Common myeloid progenitor, CD34-positive (primary cell): ENCODE measurements at regions not wholly inside any gene's neighbourhood (a gene's known extent, or its start where the extent isn't known, plus 50 kb on each side); places are given as distances from the start of the nearest gene placed in this dataset.

ENCODE experiments used
- CTCF ChIA-PET: fragments of 350-600 bp; sonication (Branson Sonifier 250); formaldehyde crosslinking; loops from one replicate; lab custom pipeline; 2021; ENCODE audit warnings: antibody characterized with exemption; lab: Charles Lee
- POLR2A ChIA-PET: fragments of 350-600 bp; sonication (Branson Sonifier 250); formaldehyde crosslinking; loops from one replicate; lab custom pipeline; 2021; ENCODE audit warnings: antibody characterized with exemption; lab: Charles Lee
- DNase-seq, 3 donors: peaks; one replicate each; pipeline versions ENCODE4 v3.0.0 to v3.0.0-alpha.2; 2013
- H3K27ac ChIP-seq, 2 experiments: 1 replicate in 1 of 2; 2 replicates in 1 of 2; pipeline ENCODE4 v1.7.0; 2013; ENCODE audit warnings: inconsistent platforms in 2 of 2, low read length in 2 of 2, mild to moderate bottlenecking in 2 of 2, low read depth in 1 of 2, moderate library complexity in 1 of 2; ENCODE audit not compliant: severe bottlenecking in 2 of 2, insufficient read depth in 1 of 2, poor library complexity in 1 of 2
- H3K27me3 ChIP-seq, 5 experiments: replicated peaks in 2 of 5; 1 replicate in 3 of 5; 2 replicates in 2 of 5; pipeline versions ENCODE4 v1.6.1 to v1.7.0; 2013; ENCODE audit warnings: low read length in 4 of 5, mild to moderate bottlenecking in 2 of 5, moderate library complexity in 2 of 5, inconsistent platforms in 1 of 5; ENCODE audit not compliant: insufficient read depth in 5 of 5, control insufficient read depth in 4 of 5
- H3K36me3 ChIP-seq, 4 experiments: 1 replicate in 2 of 4; 2 replicates in 2 of 4; pipeline versions ENCODE4 v1.6.1 to v1.7.0; 2013; ENCODE audit warnings: low read length in 3 of 4, control low read depth in 1 of 4, mild to moderate bottlenecking in 1 of 4; ENCODE audit not compliant: control insufficient read depth in 4 of 4, insufficient read depth in 4 of 4
- H3K4me1 ChIP-seq, 4 experiments: 1 replicate in 3 of 4; 2 replicates in 1 of 4; pipeline versions ENCODE4 v1.6.1 to v1.7.1; 2013; ENCODE audit warnings: low read length in 3 of 4, mild to moderate bottlenecking in 3 of 4, control low read depth in 1 of 4, inconsistent platforms in 1 of 4, moderate library complexity in 1 of 4; ENCODE audit not compliant: control insufficient read depth in 4 of 4, insufficient read depth in 4 of 4; ENCODE audit errors: control extremely low read depth in 1 of 4
- H3K4me3 ChIP-seq, 7 experiments: 1 replicate in 4 of 7; 2 replicates in 3 of 7; pipeline versions ENCODE4 v1.5.1 to v1.7.0; 2013; ENCODE audit warnings: mild to moderate bottlenecking in 7 of 7, low read length in 6 of 7, moderate library complexity in 6 of 7, inconsistent platforms in 2 of 7, low read depth in 2 of 7, control low read depth in 1 of 7; ENCODE audit not compliant: insufficient read depth in 4 of 7, control insufficient read depth in 1 of 7; ENCODE audit errors: extremely low read depth in 1 of 7
- H3K9me3 ChIP-seq, 5 experiments: 1 replicate in 4 of 5; 2 replicates in 1 of 5; pipeline versions ENCODE4 v1.6.1 to v1.7.1; 2013; ENCODE audit warnings: low read length in 4 of 5, mild to moderate bottlenecking in 2 of 5, inconsistent platforms in 1 of 5, low read depth in 1 of 5, moderate library complexity in 1 of 5; ENCODE audit not compliant: control insufficient read depth in 4 of 5, insufficient read depth in 2 of 5; ENCODE audit errors: control extremely low read depth in 1 of 5
- WGBS: methylation state at CpG from one replicate; pipeline ENCODE4 v1.1.5; 2013; ENCODE audit not compliant: insufficient coverage; 5-methylcytosine and 5-hydroxymethylcytosine counted together

- H3K4me3 ChIP-seq: no peak overlapping the region
- H3K9me3 ChIP-seq: no peaks in the 10 kb centered on the region
- WGBS: 86% methylated on average over 6 of the region's 7 CpGs
- ChIA-PET POLR2A (no interaction called here), CTCF (no interaction called here)
- DNase-seq: no peak
- no peaks in the 10 kb centered on the region for H3K4me1 ChIP-seq
- no peak overlapping the region for H3K27ac ChIP-seq
- no peaks in the 10 kb centered on the region for H3K27me3 ChIP-seq
- H3K36me3 ChIP-seq: no peaks in the 10 kb centered on the region
Measured at GRCh38 chr13:34567597-34567996, 374.5 kb upstream of the NBEA start.

GRCh38 chr13:34570698-34571353 is 371.2 kb upstream of the NBEA start:
- CTCF ChIA-PET: no interaction called here
- POLR2A ChIA-PET: no interaction called here
- no peaks in the 10 kb centered on the region for H3K4me1 ChIP-seq
- 70% methylated on average over 3 of the region's 5 CpGs for WGBS
- H3K27ac ChIP-seq: no peak overlapping the region
- no peaks in the 10 kb centered on the region for H3K36me3 ChIP-seq
- no peak for DNase-seq
- no peaks in the 10 kb centered on the region for H3K9me3 ChIP-seq
- no peaks in the 10 kb centered on the region for H3K27me3 ChIP-seq
- H3K4me3 ChIP-seq: no peak overlapping the region

DNA sequence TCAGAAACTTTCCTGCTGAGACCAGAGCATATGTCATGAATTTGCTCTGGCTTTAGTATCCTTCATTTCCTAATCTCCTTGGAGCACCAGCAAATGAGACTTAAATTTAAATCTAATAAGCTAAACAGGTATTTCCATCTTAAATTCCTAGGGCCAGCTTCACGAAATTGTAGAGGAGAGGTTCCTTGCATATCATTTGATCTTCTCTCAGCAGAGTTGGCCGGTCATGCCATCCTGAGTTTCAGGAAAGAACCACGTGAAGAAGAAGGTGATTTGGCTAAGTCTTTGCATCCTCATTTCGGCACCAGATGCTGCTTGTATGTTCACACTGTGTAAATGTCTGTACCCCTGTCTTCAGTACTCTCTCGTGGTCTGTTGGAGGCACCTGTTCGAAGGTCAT is 370.4 kb upstream of the NBEA start:
- no peak for DNase-seq
- Histone ChIP-seq H3K36me3 (no peaks in the 10 kb centered on the region), H3K27me3 (no peaks in the 10 kb centered on the region), H3K27ac (no peak overlapping the region), H3K9me3 (no peaks in the 10 kb centered on the region), H3K4me3 (no peak overlapping the region), H3K4me1 (no peaks in the 10 kb centered on the region)
- 88% methylated on average over 4 of the region's 6 CpGs for WGBS
- ChIA-PET CTCF (no interaction called here), POLR2A (no interaction called here)

DNA sequence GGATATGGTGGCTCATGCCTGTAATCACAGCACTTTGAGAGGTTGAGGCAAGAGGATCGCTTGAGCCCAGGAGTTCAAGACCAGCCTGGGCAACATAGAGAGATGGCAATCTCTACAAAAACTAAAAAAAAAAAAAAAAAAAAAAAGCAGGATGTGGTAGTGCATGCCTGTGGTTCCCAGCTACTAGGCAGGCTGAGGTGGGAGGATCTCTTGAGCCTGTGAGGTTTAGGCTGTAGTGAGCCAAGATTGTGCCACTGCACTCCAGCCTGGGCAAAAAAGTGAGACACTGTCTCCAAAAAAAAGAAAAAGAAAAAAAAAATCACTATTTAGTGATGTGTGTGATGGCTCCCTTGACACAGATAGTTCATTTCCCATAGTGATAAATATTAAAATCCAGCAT is 365.0 kb upstream of the NBEA start:
- H3K9me3 ChIP-seq: no peaks in the 10 kb centered on the region
- H3K4me1 ChIP-seq: no peaks in the 10 kb centered on the region
- ChIA-PET CTCF (no interaction called here), POLR2A (no interaction called here)
- H3K36me3 ChIP-seq: no peaks in the 10 kb centered on the region
- H3K27ac ChIP-seq: no peak overlapping the region
- WGBS: no CpG with 5 or more reads among the region's 1 CpG
- no peaks in the 10 kb centered on the region for H3K27me3 ChIP-seq
- no peak overlapping the region for H3K4me3 ChIP-seq
- no peak for DNase-seq

DNA sequence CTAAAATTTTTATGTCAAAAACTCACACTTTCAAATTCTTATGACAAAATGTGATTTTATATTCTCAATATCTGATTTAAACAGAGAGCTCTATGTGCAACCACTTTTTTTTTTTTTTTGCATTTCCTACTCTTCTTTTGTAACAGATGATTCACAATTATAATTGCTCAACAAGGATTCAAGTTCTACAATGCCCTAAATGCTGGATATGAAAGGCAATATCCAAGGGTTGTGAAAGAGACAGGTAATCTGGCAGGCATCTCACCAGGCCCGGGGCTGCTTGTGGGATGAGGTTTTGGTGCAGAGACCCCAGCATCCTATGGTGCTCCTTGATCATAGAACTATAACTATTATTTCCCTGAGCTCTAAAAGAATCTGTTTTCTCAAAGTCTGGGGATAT is 363.6 kb upstream of the NBEA start:
- POLR2A ChIA-PET: no interaction called here
- no peak for DNase-seq
- Histone ChIP-seq H3K27ac (no peak overlapping the region), H3K36me3 (no peaks in the 10 kb centered on the region), H3K9me3 (no peaks in the 10 kb centered on the region), H3K4me1 (no peaks in the 10 kb centered on the region), H3K4me3 (no peak overlapping the region), H3K27me3 (no peaks in the 10 kb centered on the region)
- CTCF ChIA-PET: no interaction called here
- WGBS: 100% methylated on average over 1 of the region's 1 CpG

DNA sequence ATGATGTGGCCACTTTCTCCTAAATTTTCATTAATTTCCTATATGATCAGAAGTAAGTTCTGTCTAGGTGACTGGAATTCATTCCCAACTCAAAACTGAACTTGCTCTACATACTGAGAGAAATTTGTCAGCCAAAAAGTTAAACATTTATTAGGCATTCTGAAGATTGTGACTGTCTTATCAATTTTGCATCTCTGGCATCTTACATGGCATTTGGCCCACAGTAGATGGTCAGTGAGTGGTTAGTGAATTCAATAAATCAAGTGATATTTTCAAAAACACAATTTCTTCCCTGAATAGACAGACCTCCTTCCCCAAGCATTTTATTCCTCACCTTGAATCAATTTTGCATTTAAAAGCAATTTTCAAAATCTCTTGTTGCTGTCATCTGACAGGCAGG is 363.2 kb upstream of the NBEA start:
- Histone ChIP-seq H3K36me3 (no peaks in the 10 kb centered on the region), H3K9me3 (no peaks in the 10 kb centered on the region), H3K4me1 (no peaks in the 10 kb centered on the region), H3K27ac (no peak overlapping the region), H3K27me3 (no peaks in the 10 kb centered on the region), H3K4me3 (no peak overlapping the region)
- POLR2A ChIA-PET: no interaction called here
- CTCF ChIA-PET: no interaction called here
- no peak for DNase-seq

- H3K27ac ChIP-seq: no peak overlapping the region
- WGBS: no CpG with 5 or more reads among the region's 1 CpG
- no peak for DNase-seq
- peaks cover 0 to 1% (median 0%) of the 10 kb centered on the region in 5 experiments for H3K9me3 ChIP-seq
- no peaks in the 10 kb centered on the region for H3K4me1 ChIP-seq
- H3K36me3 ChIP-seq: no peaks in the 10 kb centered on the region
- no peaks in the 10 kb centered on the region for H3K27me3 ChIP-seq
- no peak overlapping the region for H3K4me3 ChIP-seq
- ChIA-PET POLR2A (no interaction called here), CTCF (no interaction called here)
Measured at GRCh38 chr13:34583181-34583580, 358.9 kb upstream of the NBEA start.
